Loucy (cell line): ENCODE measurements at regions not wholly inside any gene's neighbourhood (a gene's known extent, or its start where the extent isn't known, plus 50 kb on each side); places are given as distances from the start of the nearest gene placed in this dataset.
"Not testable (repeated sequence)": the region's sequence is repeated elsewhere in the genome, so short reads cannot be mapped to it uniquely, and the experiment has no call there.

Source experiments
- H2AFZ ChIP-seq: fragments of 200-600 bp; sonication (generic); 2 replicates; pipeline ENCODE4 v1.6.0; 2016; ENCODE audit warnings: antibody characterized with exemption, mild to moderate bottlenecking, low read length, moderate library complexity
- H3F3A ChIP-seq: fragments of 200-600 bp; 2 replicates; pipeline ENCODE4 v1.6.0; 2016; ENCODE audit warnings: antibody characterized with exemption, low read depth, mild to moderate bottlenecking
- H3K27me3 ChIP-seq: fragments of 200-600 bp; sonication (generic); 2 replicates; pipeline ENCODE4 v1.6.1; 2014; ENCODE audit warnings: low read length, mild to moderate bottlenecking; ENCODE audit not compliant: insufficient read depth, poor library complexity, severe bottlenecking
- H3K36me3 ChIP-seq: fragments of 200-600 bp; sonication (generic); 2 replicates; pipeline ENCODE4 v1.6.1; 2016; ENCODE audit warnings: low read length; ENCODE audit not compliant: insufficient read depth
- H3K4me1 ChIP-seq: fragments of 200-600 bp; sonication (generic); 2 replicates; pipeline ENCODE4 v1.5.1; 2014; ENCODE audit warnings: low read length, mild to moderate bottlenecking; ENCODE audit not compliant: insufficient read depth, poor library complexity, severe bottlenecking
- H3K4me2 ChIP-seq: fragments of 200-600 bp; sonication (generic); 2 replicates; pipeline ENCODE4 v1.6.0; 2014; ENCODE audit warnings: antibody characterized with exemption, low read length, low read depth, mild to moderate bottlenecking; ENCODE audit not compliant: poor library complexity, severe bottlenecking
- H3K4me3 ChIP-seq: fragments of 200-600 bp; sonication (generic); 2 replicates; pipeline ENCODE4 v1.5.1; 2014; ENCODE audit warnings: low read length, mild to moderate bottlenecking, mixed read lengths; ENCODE audit not compliant: poor library complexity, severe bottlenecking
- H3K79me2 ChIP-seq: fragments of 200-600 bp; sonication (generic); 2 replicates; pipeline ENCODE4 v1.6.1; 2014; ENCODE audit warnings: low read length; ENCODE audit not compliant: insufficient read depth
- H3K9ac ChIP-seq: fragments of 200-600 bp; sonication (generic); 2 replicates; pipeline ENCODE4 v1.6.0; 2014; ENCODE audit warnings: mild to moderate bottlenecking, low read depth, low read length, moderate library complexity; ENCODE audit not compliant: poor library complexity, severe bottlenecking
- H3K9me2 ChIP-seq: fragments of 200-600 bp; sonication (generic); replicated peaks from 2 replicates; pipeline ENCODE4 v1.6.1; 2016; ENCODE audit warnings: low read depth, low read length, mixed read lengths
- H3K9me3 ChIP-seq: fragments of 200-600 bp; sonication (generic); 2 replicates; pipeline ENCODE4 v1.6.1; 2014; ENCODE audit warnings: mild to moderate bottlenecking, antibody characterized with exemption, low read length, low read depth; ENCODE audit not compliant: insufficient read depth
- H4K20me1 ChIP-seq: fragments of 200-600 bp; sonication (generic); 2 replicates; pipeline ENCODE4 v1.6.0; 2014; ENCODE audit warnings: antibody characterized with exemption, low read length, mild to moderate bottlenecking; ENCODE audit not compliant: insufficient read depth, poor library complexity, severe bottlenecking
- CTCF ChIP-seq: fragments of 200-600 bp; sonication (generic); conservative IDR thresholded peaks from 2 replicates; pipeline ENCODE4 v1.5.1; 2014; ENCODE audit warnings: mild to moderate bottlenecking, antibody characterized with exemption, low read length
- EZH2phosphoT487 ChIP-seq: fragments of 200-600 bp; IDR thresholded peaks from 2 replicates; pipeline ENCODE4 v1.6.1; 2018; ENCODE audit warnings: antibody characterized with exemption, mild to moderate bottlenecking, moderate library complexity, borderline replicate concordance

GRCh38 chr2:39865751-39866150 is 86.7 kb upstream of the THUMPD2 start:
- Histone ChIP-seq H3K4me3 (no peak overlapping the region), H3K36me3 (no peaks in the 10 kb centered on the region), H3K27me3 (no peaks in the 10 kb centered on the region), H3K4me1 (peaks cover 9% of the 10 kb centered on the region), H3K9me3 (no peaks in the 10 kb centered on the region), H3K9ac (no peak overlapping the region), H3F3A (no peaks in the 10 kb centered on the region), H3K4me2 (no peak overlapping the region), H3K79me2 (no peaks in the 10 kb centered on the region), H4K20me1 (no peaks in the 10 kb centered on the region), H2AFZ (no peak overlapping the region), H3K9me2 (no peaks in the 10 kb centered on the region)
- TF ChIP-seq CTCF (no peak), EZH2phosphoT487 (no peak)

GRCh38 chr2:39863672-39864071 is 84.6 kb upstream of the THUMPD2 start:
- not testable (repeated sequence) for H3K4me3 ChIP-seq, H3K79me2 ChIP-seq, H3K9me2 ChIP-seq

GRCh38 chr2:39860538-39860937 is 81.5 kb upstream of the THUMPD2 start:
- no peaks in the 10 kb centered on the region for H3K36me3 ChIP-seq
- H2AFZ ChIP-seq: no peak overlapping the region
- no peak overlapping the region for H3K4me3 ChIP-seq
- no peaks in the 10 kb centered on the region for H3F3A ChIP-seq
- no peaks in the 10 kb centered on the region for H3K79me2 ChIP-seq
- H3K4me2 ChIP-seq: no peak overlapping the region
- H3K4me1 ChIP-seq: no peaks in the 10 kb centered on the region
- H3K27me3 ChIP-seq: no peaks in the 10 kb centered on the region
- H3K9me3 ChIP-seq: no peaks in the 10 kb centered on the region
- H3K9ac ChIP-seq: no peak overlapping the region
- H4K20me1 ChIP-seq: no peaks in the 10 kb centered on the region
- H3K9me2 ChIP-seq: no peaks in the 10 kb centered on the region
- no peak for TF ChIP-seq CTCF
- TF ChIP-seq EZH2phosphoT487: no peak

More at GRCh38 chr2:39863672-39864071, 84.6 kb upstream of the THUMPD2 start:
- H3K27me3 ChIP-seq, H3F3A ChIP-seq, H3K9me3 ChIP-seq, H4K20me1 ChIP-seq, H3K9ac ChIP-seq, H3K4me2 ChIP-seq, H2AFZ ChIP-seq, H3K36me3 ChIP-seq, H3K4me1 ChIP-seq: not testable (repeated sequence)

- no peaks in the 10 kb centered on the region for H3K27me3 ChIP-seq
- H3K4me2 ChIP-seq: no peak overlapping the region
- H3K9me2 ChIP-seq: no peaks in the 10 kb centered on the region
- H3K9me3 ChIP-seq: no peaks in the 10 kb centered on the region
- no peak overlapping the region for H3K9ac ChIP-seq
- H3K36me3 ChIP-seq: no peaks in the 10 kb centered on the region
- no peaks in the 10 kb centered on the region for H3K79me2 ChIP-seq
- no peaks in the 10 kb centered on the region for H3K4me1 ChIP-seq
- TF ChIP-seq EZH2phosphoT487: no peak
- no peak for TF ChIP-seq CTCF
- no peak overlapping the region for H2AFZ ChIP-seq
- H3F3A ChIP-seq: no peaks in the 10 kb centered on the region
- no peak overlapping the region for H3K4me3 ChIP-seq
- no peaks in the 10 kb centered on the region for H4K20me1 ChIP-seq
These were observed 79.6 kb upstream of the THUMPD2 start for GRCh38 chr2:39858677-39859076.
